Liver (tissue), 2 donors: ENCODE measurements at regions not wholly inside any gene's neighbourhood (a gene's known extent, or its start where the extent isn't known, plus 50 kb on each side); places are given as distances from the start of the nearest gene placed in this dataset.

ENCODE experiments used
- REST ChIP-seq: IDR thresholded peaks from 2 replicates; pipeline ENCODE4 v1.6.1; 2016; ENCODE audit warnings: antibody characterized with exemption, mild to moderate bottlenecking
- TAF1 ChIP-seq: conservative IDR thresholded peaks from 2 replicates; pipeline ENCODE4 v1.6.1; 2016; ENCODE audit warnings: antibody characterized with exemption, mild to moderate bottlenecking
- TF ChIP-seq, protein P1 (sequence below): IDR thresholded peaks from 2 replicates; pipeline ENCODE4 v1.6.1; 2016; ENCODE audit warnings: antibody characterized with exemption
- donor health status: healthy.

DNA sequence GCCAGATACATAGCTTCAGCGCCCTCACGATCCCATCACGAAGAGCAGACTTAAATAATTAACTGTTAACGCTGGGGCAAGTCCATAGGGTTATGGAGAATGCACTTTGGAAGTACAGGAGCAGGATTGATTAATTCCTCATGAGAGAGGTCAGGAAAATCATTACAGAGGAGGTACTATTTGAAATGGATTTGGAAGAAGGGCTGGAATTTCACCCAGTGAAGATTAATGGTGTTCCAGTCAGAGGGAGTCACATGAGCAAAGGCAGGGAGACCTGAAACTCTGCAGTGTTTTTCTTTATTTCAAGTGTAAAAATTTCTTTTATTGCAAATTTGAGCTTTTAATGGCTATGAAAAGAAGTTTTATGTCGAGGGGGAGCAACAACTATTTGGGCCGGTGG is 329.8 kb upstream of the GRM7 start:
- no peak for TF ChIP-seq REST
- TF ChIP-seq, protein P1, sequence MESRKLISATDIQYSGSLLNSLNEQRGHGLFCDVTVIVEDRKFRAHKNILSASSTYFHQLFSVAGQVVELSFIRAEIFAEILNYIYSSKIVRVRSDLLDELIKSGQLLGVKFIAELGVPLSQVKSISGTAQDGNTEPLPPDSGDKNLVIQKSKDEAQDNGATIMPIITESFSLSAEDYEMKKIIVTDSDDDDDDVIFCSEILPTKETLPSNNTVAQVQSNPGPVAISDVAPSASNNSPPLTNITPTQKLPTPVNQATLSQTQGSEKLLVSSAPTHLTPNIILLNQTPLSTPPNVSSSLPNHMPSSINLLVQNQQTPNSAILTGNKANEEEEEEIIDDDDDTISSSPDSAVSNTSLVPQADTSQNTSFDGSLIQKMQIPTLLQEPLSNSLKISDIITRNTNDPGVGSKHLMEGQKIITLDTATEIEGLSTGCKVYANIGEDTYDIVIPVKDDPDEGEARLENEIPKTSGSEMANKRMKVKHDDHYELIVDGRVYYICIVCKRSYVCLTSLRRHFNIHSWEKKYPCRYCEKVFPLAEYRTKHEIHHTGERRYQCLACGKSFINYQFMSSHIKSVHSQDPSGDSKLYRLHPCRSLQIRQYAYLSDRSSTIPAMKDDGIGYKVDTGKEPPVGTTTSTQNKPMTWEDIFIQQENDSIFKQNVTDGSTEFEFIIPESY = no peak
- TF ChIP-seq TAF1 = no peak
